ENCODE measurements at regions not wholly inside any gene's neighbourhood (a gene's known extent, or its start where the extent isn't known, plus 50 kb on each side); places are given as distances from the start of the nearest gene placed in this dataset.
A peak's percentile ranks its signal among the peaks of the same experiment; 100 is the strongest.
"Not testable (repeated sequence)": the region's sequence is repeated elsewhere in the genome, so short reads cannot be mapped to it uniquely, and the experiment has no call there.

GRCh38 chr5:45038366-45038987, 229.7 kb downstream of the MRPS30 start:
- peak; percentile 1 to 13 (median 4) for DNase-seq (ENCODE audit: low read depth in 3 of 3, low spot score in 2 of 3)

DNA sequence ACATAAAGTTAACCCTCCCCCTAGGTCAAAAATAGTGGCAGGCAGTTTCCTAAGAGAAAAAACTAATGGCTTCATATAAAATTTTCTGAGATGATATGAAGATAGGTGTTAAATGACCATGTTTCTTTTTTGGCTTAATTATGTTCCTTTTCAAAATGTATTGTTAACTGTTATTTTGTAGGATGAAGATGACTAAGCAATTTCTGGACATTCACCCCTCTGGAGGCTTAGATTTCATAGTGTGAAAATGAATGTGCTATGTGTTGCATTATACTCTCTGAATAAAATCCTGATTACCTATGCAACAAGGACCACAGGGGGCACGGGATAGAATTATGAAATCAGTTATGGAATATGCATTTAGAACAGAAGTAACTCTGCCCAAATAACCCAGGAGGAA, 233.5 kb downstream of the MRPS30 start:
- DNase-seq (ENCODE audit: low read depth in 3 of 3, low spot score in 2 of 3): no peak

GRCh38 chr5:45057564-45057963, 248.8 kb downstream of the MRPS30 start:
- no peak for DNase-seq (ENCODE audit: low read depth in 3 of 3, low spot score in 2 of 3)

GRCh38 chr5:45060724-45061123, 252.0 kb downstream of the MRPS30 start:
- DNase-seq (ENCODE audit: low read depth in 3 of 3, low spot score in 2 of 3): no peak

DNA sequence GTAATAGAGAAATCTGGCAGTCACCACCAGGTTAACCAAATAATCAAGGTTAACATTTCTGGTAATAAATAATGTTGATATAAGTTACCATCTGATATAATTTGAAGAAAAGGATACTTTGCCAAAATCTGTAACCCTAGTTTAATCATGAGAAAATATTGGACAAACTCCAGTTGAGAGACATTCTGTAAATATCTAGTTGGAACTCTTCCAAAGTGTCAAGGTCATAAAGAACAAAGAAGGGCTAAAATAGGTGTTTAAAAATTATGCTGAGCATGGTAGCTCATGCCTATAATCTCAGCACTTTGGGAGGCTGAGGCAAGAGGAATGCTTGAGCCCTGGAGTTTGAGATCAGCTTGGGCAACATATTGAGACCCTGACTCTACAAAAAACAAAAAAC, 253.3 kb downstream of the MRPS30 start:
- DNase-seq (ENCODE audit: low read depth in 3 of 3, low spot score in 2 of 3): no peak

GRCh38 chr5:45081082-45081481, 272.3 kb downstream of the MRPS30 start:
- no peak for DNase-seq (ENCODE audit: low read depth in 3 of 3, low spot score in 2 of 3)

GRCh38 chr5:45089870-45090269, 281.1 kb downstream of the MRPS30 start:
- DNase-seq (ENCODE audit: low read depth in 3 of 3, low spot score in 2 of 3): no peak

DNA sequence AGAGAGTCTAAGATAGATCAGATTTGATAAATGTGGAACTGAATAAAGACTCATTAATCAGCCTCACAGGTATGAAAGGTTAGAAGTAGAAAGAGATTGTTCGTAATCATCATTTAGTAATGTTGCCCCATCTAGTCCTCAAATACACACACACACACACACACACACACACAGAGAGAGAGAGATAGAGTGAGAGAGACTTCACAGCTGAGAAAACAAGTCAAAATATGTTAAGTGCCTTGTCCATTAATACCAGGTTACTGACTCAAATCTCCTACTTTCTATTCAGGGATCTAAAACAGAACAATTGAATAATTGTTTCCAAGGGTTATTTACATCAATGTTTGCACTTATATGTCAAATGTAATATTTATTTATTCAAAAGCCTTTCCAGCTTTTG, 284.6 kb downstream of the MRPS30 start:
- DNase-seq (ENCODE audit: low read depth in 3 of 3, low spot score in 2 of 3): no peak

DNA sequence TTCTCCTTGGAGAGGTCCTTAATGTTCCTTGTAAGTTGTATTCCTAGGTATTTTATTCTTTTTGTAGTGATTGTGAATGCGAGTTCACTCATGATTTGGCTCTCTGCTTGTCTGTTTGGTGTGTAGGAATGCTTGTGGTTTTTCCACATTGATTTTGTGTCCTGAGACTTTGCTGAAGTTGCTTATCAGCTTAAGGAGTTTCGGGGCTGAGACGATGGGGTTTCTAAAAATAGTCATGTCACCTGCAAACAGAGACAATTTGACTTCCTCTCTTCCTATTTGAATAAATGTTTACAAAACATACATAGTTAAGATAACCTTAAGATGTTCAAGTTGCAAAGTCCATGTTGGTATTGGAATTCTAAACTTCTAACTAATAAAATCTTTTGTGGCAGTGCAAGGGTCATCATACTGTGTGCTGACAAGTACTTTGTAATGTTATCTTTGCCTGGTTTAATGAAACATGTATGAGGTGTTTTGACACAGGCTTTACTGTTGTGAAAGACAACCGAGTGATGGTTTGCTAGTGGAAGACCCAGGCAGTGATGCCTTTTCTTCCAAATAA, 286.2 kb downstream of the MRPS30 start:
- DNase-seq (ENCODE audit: low read depth in 3 of 3, low spot score in 2 of 3): no peak

- DNase-seq (ENCODE audit: low read depth in 3 of 3, low spot score in 2 of 3): no peak
Observed at GRCh38 chr5:45098483-45098882, 289.7 kb downstream of the MRPS30 start.

DNA sequence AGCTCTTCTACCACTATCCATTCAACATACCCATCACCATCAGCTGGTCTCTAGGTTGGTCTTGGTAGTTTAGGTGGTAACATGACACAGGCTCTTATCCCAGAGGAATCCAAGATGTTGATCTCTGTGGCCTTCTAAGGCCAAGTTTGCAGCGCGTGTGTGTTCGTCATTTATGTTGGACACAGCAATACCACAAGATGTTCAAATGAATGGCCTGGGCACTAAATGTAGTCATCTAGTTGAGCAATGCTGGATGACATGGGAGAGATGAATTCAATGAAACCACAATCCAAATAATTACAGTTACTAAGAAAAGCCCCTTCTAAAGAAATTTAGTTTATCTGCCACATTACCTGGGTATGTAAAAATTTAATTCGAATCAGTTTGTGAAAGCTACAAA, 292.4 kb downstream of the MRPS30 start:
- DNase-seq (ENCODE audit: low read depth in 3 of 3, low spot score in 2 of 3): no peak

GRCh38 chr5:45105491-45105994, 296.8 kb downstream of the MRPS30 start:
- no peak for DNase-seq (ENCODE audit: low read depth in 3 of 3, low spot score in 2 of 3)

GRCh38 chr5:45109062-45109461, 300.3 kb downstream of the MRPS30 start:
- no peak for DNase-seq (ENCODE audit: low read depth in 3 of 3, low spot score in 2 of 3)

- DNase-seq (ENCODE audit: low read depth in 3 of 3, low spot score in 2 of 3): no peak
Observed at GRCh38 chr5:45109636-45110035, 300.9 kb downstream of the MRPS30 start.

GRCh38 chr5:45110399-45110798, 301.7 kb downstream of the MRPS30 start:
- no peak for DNase-seq (ENCODE audit: low read depth in 3 of 3, low spot score in 2 of 3)

DNA sequence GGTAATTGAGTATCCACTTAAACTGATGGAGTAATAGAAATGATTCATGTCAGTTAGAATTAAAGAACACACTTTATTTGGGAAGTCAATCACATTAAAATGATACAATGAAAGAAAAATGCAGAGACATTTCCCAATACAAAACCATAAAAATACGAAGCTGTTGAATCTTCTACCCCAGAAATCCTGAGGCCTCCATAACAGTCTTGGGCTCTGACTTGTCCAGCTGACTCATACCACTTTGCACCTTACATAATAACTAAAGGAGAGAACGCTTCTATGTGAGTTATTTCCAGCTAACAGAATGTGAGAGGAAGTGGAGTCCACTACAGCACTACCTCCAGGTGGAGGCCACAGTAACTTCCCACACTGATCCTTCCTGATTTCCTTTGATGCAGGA, 305.0 kb downstream of the MRPS30 start:
- DNase-seq (ENCODE audit: low read depth in 3 of 3, low spot score in 2 of 3): no peak

GRCh38 chr5:45132972-45133371, 324.2 kb downstream of the MRPS30 start:
- DNase-seq (ENCODE audit: low read depth in 3 of 3, low spot score in 2 of 3): no peak

- DNase-seq (ENCODE audit: low read depth in 3 of 3, low spot score in 2 of 3): no peak
Observed at GRCh38 chr5:45162974-45163373, 354.2 kb downstream of the MRPS30 start.

DNA sequence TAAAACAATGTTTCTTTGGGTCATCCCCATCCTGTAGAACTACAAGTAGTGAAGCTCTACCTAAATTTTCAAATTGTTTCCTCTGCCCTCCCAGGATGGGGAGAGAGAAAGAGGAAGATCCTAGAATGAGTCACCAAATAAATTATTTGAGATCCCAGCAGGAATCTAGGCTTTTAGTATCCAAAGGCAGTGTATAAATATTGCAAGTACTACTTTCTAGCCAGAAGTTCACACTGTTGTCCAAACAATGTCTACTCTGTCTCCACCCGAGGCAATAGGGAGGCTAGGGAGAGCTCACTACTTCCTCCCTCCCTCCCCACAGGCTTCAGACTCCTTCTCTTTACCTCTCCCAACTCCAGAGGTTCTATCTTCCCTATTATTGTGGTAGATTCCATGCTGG, 362.8 kb downstream of the MRPS30 start:
- no peak for DNase-seq (ENCODE audit: low read depth in 3 of 3, low spot score in 2 of 3)

GRCh38 chr5:45172634-45173033, 363.9 kb downstream of the MRPS30 start:
- not testable (repeated sequence) for DNase-seq (ENCODE audit: low read depth in 3 of 3, low spot score in 2 of 3)

DNA sequence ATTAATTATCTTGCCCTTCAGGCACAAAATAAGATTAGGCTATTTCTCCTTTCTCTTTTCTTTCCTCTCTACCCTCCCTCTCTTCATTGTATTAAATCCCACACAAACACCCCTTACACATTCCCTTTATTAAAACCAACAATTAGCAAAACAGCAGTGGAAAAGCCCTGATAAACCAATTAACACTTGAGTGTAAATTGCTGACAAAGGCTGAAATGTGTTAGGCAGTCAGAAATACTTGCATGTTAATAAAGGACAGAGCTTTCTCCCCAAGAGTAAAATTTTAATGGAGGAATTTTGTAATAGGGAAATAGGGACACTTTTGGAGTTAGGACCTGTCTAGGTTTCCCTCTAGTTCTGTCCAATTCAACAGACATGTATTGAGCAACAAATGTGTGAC, 370.9 kb downstream of the MRPS30 start:
- no peak for DNase-seq (ENCODE audit: low read depth in 3 of 3, low spot score in 2 of 3)

GRCh38 chr5:45189042-45189441, 380.3 kb downstream of the MRPS30 start:
- DNase-seq (ENCODE audit: low read depth in 3 of 3, low spot score in 2 of 3): no peak

DNA sequence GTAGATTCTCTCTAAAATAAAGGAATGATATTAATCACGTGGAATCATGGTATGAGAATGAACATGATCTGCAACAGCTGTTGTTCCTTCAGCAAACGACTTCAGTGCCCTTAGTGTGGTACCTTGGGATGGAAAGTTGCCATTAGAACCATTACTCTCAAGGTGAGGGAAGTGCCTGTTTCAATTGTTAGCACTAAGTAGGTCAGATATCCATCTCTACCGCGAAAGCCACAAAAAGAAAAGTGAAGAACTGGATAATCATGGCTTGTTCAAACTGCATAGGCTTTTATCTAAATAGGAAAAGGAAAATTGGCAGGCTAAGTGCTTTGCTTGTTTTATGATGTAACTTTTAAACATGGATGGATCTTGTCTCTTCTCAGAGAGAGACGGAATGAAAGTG, 380.7 kb downstream of the MRPS30 start:
- no peak for DNase-seq (ENCODE audit: low read depth in 3 of 3, low spot score in 2 of 3)
